IMR-90 (cell line): ENCODE measurements at regions not wholly inside any gene's neighbourhood (a gene's known extent, or its start where the extent isn't known, plus 50 kb on each side); places are given as distances from the start of the nearest gene placed in this dataset.

ENCODE experiments used
- BHLHE40 ChIP-seq: fragments of 150-350 bp; IDR thresholded peaks from 2 replicates; pipeline ENCODE4 v1.6.1; 2016; ENCODE audit warnings: mild to moderate bottlenecking, low read depth, low read length
- CEBPB ChIP-seq: IDR thresholded peaks from 2 replicates; pipeline ENCODE4 v1.6.1; 2012; ENCODE audit warnings: low read depth, low read length, improper control_type of control experiment
- CHD1 ChIP-seq: IDR thresholded peaks from 2 replicates; pipeline ENCODE4 v1.6.1; 2012; ENCODE audit warnings: low read depth, low read length, improper control_type of control experiment
- FOS ChIP-seq: fragments of 150-350 bp; IDR thresholded peaks from 2 replicates; pipeline ENCODE4 v1.6.1; 2016; ENCODE audit warnings: low read depth, low read length
- MAFK ChIP-seq: IDR thresholded peaks from 2 replicates; pipeline ENCODE4 v1.6.1; 2012; ENCODE audit warnings: low read depth, low read length, improper control_type of control experiment
- MAZ ChIP-seq: IDR thresholded peaks from 2 replicates; pipeline ENCODE4 v1.6.1; 2012; ENCODE audit warnings: low read depth, mild to moderate bottlenecking, low read length, improper control_type of control experiment, moderate library complexity, borderline replicate concordance
- MXI1 ChIP-seq: IDR thresholded peaks from 2 replicates; pipeline ENCODE4 v1.6.1; 2012; ENCODE audit warnings: low read depth, mild to moderate bottlenecking, low read length, moderate library complexity, borderline replicate concordance
- POLR2A ChIP-seq: IDR thresholded peaks from 2 replicates; pipeline ENCODE4 v1.6.1; 2012; ENCODE audit warnings: mild to moderate bottlenecking, low read depth, low read length
- RAD21 ChIP-seq: IDR thresholded peaks from 2 replicates; pipeline ENCODE4 v1.6.1; 2012; ENCODE audit warnings: low read length, improper control_type of control experiment
- RCOR1 ChIP-seq: IDR thresholded peaks from 2 replicates; pipeline ENCODE4 v1.6.1; 2012; ENCODE audit warnings: mild to moderate bottlenecking, low read length, improper control_type of control experiment; ENCODE audit not compliant: insufficient replicate concordance
- RFX5 ChIP-seq: IDR thresholded peaks from 2 replicates; pipeline ENCODE4 v1.8.0; 2012; ENCODE audit warnings: low read depth, mild to moderate bottlenecking, low read length, moderate library complexity
- SMC3 ChIP-seq: fragments of 150-350 bp; IDR thresholded peaks from 2 replicates; pipeline ENCODE4 v1.6.1; 2016; ENCODE audit warnings: low read depth, mild to moderate bottlenecking, antibody characterized with exemption, low read length, moderate library complexity
- TF ChIP-seq, protein P1 (sequence below): conservative IDR thresholded peaks from 2 replicates; pipeline ENCODE4 v1.5.1; 2012; ENCODE audit warnings: mild to moderate bottlenecking, low read depth, low read length, improper control_type of control experiment
- TF ChIP-seq, protein P2 (sequence below): fragments of 150-350 bp; IDR thresholded peaks from 2 replicates; pipeline ENCODE4 v1.6.1; 2017; ENCODE audit warnings: mild to moderate bottlenecking, antibody characterized with exemption, low read length, low read depth

DNA sequence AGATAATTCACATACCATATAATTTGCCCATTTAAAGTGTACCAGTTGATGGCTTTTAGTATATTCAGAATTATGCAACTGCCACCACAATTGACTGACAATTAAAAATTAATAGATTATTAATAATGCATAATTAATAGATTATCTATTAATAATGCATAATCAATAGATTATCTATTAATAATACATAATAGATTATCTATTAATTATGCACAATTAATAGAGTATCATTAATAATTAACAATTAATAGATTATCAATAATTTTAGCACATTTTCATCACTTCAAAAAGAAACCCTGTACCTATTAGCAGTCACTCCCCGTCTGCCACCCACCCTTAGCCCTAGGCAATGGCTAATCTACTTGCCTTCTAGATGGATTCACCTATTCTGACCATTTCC, 108.6 kb upstream of the NR3C2 start:
- TF ChIP-seq, protein P1, sequence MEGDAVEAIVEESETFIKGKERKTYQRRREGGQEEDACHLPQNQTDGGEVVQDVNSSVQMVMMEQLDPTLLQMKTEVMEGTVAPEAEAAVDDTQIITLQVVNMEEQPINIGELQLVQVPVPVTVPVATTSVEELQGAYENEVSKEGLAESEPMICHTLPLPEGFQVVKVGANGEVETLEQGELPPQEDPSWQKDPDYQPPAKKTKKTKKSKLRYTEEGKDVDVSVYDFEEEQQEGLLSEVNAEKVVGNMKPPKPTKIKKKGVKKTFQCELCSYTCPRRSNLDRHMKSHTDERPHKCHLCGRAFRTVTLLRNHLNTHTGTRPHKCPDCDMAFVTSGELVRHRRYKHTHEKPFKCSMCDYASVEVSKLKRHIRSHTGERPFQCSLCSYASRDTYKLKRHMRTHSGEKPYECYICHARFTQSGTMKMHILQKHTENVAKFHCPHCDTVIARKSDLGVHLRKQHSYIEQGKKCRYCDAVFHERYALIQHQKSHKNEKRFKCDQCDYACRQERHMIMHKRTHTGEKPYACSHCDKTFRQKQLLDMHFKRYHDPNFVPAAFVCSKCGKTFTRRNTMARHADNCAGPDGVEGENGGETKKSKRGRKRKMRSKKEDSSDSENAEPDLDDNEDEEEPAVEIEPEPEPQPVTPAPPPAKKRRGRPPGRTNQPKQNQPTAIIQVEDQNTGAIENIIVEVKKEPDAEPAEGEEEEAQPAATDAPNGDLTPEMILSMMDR = no peak
- no peak for TF ChIP-seq POLR2A
- no peak for TF ChIP-seq BHLHE40
- no peak for TF ChIP-seq FOS
- TF ChIP-seq, protein P2, sequence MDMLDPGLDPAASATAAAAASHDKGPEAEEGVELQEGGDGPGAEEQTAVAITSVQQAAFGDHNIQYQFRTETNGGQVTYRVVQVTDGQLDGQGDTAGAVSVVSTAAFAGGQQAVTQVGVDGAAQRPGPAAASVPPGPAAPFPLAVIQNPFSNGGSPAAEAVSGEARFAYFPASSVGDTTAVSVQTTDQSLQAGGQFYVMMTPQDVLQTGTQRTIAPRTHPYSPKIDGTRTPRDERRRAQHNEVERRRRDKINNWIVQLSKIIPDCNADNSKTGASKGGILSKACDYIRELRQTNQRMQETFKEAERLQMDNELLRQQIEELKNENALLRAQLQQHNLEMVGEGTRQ = no peak
- TF ChIP-seq CHD1 = no peak
- no peak for TF ChIP-seq RFX5
- no peak for TF ChIP-seq RCOR1
- TF ChIP-seq MXI1 = no peak
- TF ChIP-seq MAZ = no peak
- TF ChIP-seq RAD21 = no peak
- TF ChIP-seq CEBPB = no peak
- TF ChIP-seq SMC3 = no peak
- TF ChIP-seq MAFK = no peak
